Suprapubic skin (tissue), 4 donors: ENCODE measurements at regions not wholly inside any gene's neighbourhood (a gene's known extent, or its start where the extent isn't known, plus 50 kb on each side); places are given as distances from the start of the nearest gene placed in this dataset.

Source experiments
- DNase-seq, 2 donors: peaks; one replicate each; pipeline ENCODE4 v3.0.0-alpha.2; 2019; ENCODE audit warnings: low spot score in 2 of 2
- H3K27ac ChIP-seq: fragments of 200-600 bp; sonication (generic); one replicate; pipeline ENCODE4 v1.5.1; 2019
- H3K27me3 ChIP-seq: fragments of 200-600 bp; sonication (generic); one replicate; pipeline ENCODE4 v1.5.1; 2019
- H3K36me3 ChIP-seq: fragments of 200-600 bp; sonication (generic); one replicate; pipeline ENCODE4 v1.5.1; 2019
- H3K4me1 ChIP-seq: fragments of 200-600 bp; sonication (generic); one replicate; pipeline ENCODE4 v1.5.1; 2019
- H3K4me3 ChIP-seq: fragments of 200-600 bp; sonication (generic); one replicate; pipeline ENCODE4 v1.5.1; 2019; ENCODE audit warnings: mild to moderate bottlenecking
- H3K9me3 ChIP-seq: fragments of 200-600 bp; sonication (generic); one replicate; pipeline ENCODE4 v1.5.1; 2019
- EP300 ChIP-seq: sonication (generic); formaldehyde crosslinking; IDR thresholded peaks from one replicate; pipeline ENCODE4 v1.6.1; 2017; ENCODE audit warnings: antibody characterized with exemption
- POLR2A ChIP-seq, 2 donors: fragments of 450-650 bp; IDR thresholded peaks; one replicate each; pipeline ENCODE4 v1.6.1; 2017; ENCODE audit warnings: antibody characterized with exemption in 2 of 2, mild to moderate bottlenecking in 2 of 2, moderate library complexity in 2 of 2
- POLR2AphosphoS5 ChIP-seq, 3 donors: sonication (generic); formaldehyde crosslinking; IDR thresholded peaks; one replicate each; pipeline ENCODE4 v1.6.1; 2017; ENCODE audit warnings: antibody characterized with exemption in 3 of 3
- WGBS: methylation state at CpG from one replicate; pipeline ENCODE4 v1.1.5; 2018; 5-methylcytosine and 5-hydroxymethylcytosine counted together
- TF ChIP-seq, protein P1 (sequence below), 2 donors: fragments of 200-600 bp in 1 of 2; fragments of 450-650 bp in 1 of 2; sonication (generic) in 1 of 2; IDR thresholded peaks; one replicate each; pipeline ENCODE4 v1.5.1; 2016 to 2019; ENCODE audit warnings: antibody characterized with exemption in 2 of 2, mild to moderate bottlenecking in 1 of 2, moderate library complexity in 1 of 2

DNA sequence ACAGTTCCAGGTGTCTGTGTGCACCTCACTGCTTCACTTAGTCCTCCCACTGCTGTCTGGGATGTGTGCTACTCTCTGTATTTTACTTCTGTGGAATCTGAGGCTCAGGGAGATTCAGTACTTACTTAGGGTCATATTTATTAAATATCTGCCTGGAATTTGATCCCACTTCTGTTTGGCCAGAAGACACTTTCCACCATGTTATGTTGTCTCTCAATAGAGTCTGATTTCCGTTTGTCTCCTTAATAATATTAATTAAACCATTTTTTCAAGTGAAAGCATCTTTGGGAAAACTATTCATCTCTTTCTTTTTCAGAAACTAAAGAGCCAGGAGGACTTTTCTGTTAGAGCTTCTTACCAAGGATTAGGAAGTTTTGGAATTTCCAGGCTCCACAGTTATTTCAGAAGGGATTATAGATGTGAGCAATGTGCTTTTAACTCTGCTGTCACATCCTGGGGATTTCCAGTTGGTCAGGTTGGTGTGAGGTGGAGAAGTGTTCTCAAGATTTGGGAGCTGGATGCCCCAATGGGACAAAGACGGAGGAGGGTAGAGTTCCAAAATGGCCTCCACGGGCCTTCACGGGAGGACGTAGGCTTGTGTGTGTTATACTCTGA is 156.8 kb upstream of the RALGAPA2 start:
- no peak for TF ChIP-seq POLR2AphosphoS5 (IDR thresholded peaks at IDR 0.05)
- TF ChIP-seq POLR2A (IDR thresholded peaks at IDR 0.05): no peak
- TF ChIP-seq, protein P1, sequence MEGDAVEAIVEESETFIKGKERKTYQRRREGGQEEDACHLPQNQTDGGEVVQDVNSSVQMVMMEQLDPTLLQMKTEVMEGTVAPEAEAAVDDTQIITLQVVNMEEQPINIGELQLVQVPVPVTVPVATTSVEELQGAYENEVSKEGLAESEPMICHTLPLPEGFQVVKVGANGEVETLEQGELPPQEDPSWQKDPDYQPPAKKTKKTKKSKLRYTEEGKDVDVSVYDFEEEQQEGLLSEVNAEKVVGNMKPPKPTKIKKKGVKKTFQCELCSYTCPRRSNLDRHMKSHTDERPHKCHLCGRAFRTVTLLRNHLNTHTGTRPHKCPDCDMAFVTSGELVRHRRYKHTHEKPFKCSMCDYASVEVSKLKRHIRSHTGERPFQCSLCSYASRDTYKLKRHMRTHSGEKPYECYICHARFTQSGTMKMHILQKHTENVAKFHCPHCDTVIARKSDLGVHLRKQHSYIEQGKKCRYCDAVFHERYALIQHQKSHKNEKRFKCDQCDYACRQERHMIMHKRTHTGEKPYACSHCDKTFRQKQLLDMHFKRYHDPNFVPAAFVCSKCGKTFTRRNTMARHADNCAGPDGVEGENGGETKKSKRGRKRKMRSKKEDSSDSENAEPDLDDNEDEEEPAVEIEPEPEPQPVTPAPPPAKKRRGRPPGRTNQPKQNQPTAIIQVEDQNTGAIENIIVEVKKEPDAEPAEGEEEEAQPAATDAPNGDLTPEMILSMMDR (IDR thresholded peaks at IDR 0.05): no peak
- no peak for TF ChIP-seq EP300
- DNase-seq: no peak
- Histone ChIP-seq H3K27me3 (peaks cover 17% of the 10 kb centered on the region), H3K4me1 (no peaks in the 10 kb centered on the region), H3K27ac (no peak overlapping the region), H3K36me3 (no peaks in the 10 kb centered on the region), H3K9me3 (no peaks in the 10 kb centered on the region), H3K4me3 (no peak overlapping the region)
- 87% methylated on average over 5 of the region's 5 CpGs for WGBS

DNA sequence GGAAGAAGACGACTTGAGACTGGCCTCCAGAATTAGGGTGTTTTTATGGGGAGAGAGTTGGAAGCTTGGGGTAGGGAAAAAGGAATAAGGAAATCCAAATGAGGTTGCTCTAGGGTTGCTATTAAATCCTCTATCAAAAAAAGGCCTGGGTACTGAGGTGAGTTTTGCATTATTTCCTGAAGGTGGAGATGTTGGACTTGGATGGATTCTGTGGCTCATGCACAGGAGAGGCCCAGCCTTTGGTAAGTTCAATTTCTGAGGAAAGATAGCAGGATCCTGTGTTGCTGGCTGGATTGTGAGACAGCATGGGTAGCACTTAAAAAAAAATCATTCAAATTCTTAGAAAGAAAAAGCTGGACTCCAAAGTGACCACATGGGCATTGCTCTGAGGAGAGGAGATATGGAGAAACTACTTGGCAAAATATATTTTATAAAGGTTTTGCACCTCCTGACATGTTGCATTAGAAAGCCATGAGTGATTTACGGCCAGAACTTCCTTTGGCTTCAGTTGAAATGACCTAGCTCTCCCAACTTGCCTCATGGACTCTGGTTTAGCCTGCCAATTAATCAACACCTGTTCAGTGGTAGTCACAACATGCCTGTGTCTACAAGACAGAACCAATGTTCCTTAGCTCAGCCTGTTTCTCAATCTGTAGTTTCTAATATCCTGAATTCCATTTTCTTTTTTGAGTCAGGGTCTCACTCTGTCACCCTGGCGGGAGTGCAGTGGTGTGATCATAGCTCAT is 152.1 kb upstream of the RALGAPA2 start:
- WGBS: 76% methylated on average over 3 of the region's 3 CpGs
- H3K36me3 ChIP-seq: no peaks in the 10 kb centered on the region
- H3K27me3 ChIP-seq: peaks cover 4% of the 10 kb centered on the region
- H3K9me3 ChIP-seq: no peaks in the 10 kb centered on the region
- H3K4me3 ChIP-seq: no peak overlapping the region
- no peak for DNase-seq
- no peak overlapping the region for H3K27ac ChIP-seq
- H3K4me1 ChIP-seq: no peaks in the 10 kb centered on the region
- no peak for TF ChIP-seq EP300
- TF ChIP-seq POLR2AphosphoS5 (IDR thresholded peaks at IDR 0.05): no peak
- no peak for TF ChIP-seq POLR2A (IDR thresholded peaks at IDR 0.05)
- TF ChIP-seq, protein P1 (IDR thresholded peaks at IDR 0.05): no peak

DNA sequence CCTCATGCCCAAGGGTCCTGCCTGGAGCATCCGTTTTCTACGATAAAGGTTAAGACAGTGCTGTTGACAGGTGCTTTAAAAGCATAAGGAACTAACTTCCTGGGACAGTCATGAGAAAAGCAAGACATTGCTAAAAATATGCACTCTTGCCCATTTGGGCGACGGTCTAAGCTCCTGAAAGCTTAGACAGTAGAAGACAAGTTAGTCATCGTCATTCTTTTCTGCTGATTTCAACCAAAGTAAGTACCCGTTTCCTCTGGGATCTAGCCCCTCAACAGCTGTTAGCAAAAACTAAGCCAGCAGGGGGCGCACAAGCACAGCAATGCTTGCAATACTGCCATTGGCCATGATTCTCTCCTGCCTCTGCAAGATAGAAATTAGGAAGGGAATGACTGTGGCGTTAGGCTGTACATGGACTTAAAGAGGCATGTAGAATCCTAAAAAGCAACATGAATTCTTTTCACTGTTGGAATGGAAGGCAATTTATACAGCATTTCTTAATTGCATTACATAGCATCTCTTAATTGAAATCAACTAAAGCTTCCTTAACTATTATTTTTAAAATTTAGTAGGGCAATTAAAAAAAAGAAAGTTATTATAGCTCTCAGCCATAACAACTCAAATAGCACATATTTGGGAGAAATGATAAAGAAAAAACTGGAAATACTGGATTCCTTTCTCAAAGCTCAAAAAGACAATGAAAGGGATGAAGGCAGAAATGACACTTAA is 147.8 kb upstream of the RALGAPA2 start:
- WGBS: 17% methylated on average over 8 of the region's 8 CpGs
- Histone ChIP-seq H3K27me3 (peaks cover 19% of the 10 kb centered on the region), H3K4me1 (no peaks in the 10 kb centered on the region), H3K9me3 (no peaks in the 10 kb centered on the region), H3K36me3 (no peaks in the 10 kb centered on the region), H3K4me3 (no peak overlapping the region), H3K27ac (no peak overlapping the region)
- peak; percentile 88 to 90 for DNase-seq
- TF ChIP-seq POLR2A (IDR thresholded peaks at IDR 0.05): no peak
- TF ChIP-seq, protein P1 (IDR thresholded peaks at IDR 0.05): peak; percentile 88 to 89

DNA sequence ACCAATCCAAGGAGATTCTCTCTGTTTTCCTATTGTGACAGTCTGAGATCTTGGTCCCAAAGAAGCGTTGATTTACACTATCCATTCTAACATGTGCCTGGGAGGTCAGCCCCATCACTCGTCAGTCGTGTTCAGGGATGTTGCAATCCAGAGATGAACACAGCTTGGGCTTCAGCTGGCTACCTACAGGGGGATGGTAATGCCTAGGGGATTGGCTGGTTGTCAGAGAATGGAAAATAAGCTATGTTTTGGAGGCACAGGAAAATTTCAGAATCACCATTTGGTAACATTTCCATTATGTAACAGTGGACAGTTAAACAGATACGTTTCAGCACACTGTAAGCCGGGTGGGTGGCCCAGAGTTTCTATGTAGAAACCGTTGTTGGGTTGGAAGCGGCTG is 147.1 kb upstream of the RALGAPA2 start:
- H3K27me3 ChIP-seq: peaks cover 20% of the 10 kb centered on the region
- H3K27ac ChIP-seq: no peak overlapping the region
- H3K9me3 ChIP-seq: no peaks in the 10 kb centered on the region
- H3K4me1 ChIP-seq: no peaks in the 10 kb centered on the region
- no peak for DNase-seq
- no peak overlapping the region for H3K4me3 ChIP-seq
- no peaks in the 10 kb centered on the region for H3K36me3 ChIP-seq
- WGBS: 61% methylated on average over 7 of the region's 7 CpGs
- TF ChIP-seq POLR2A (IDR thresholded peaks at IDR 0.05) (no peak), POLR2AphosphoS5 (IDR thresholded peaks at IDR 0.05) (no peak), EP300 (no peak)
- TF ChIP-seq, protein P1 (IDR thresholded peaks at IDR 0.05): no peak

DNA sequence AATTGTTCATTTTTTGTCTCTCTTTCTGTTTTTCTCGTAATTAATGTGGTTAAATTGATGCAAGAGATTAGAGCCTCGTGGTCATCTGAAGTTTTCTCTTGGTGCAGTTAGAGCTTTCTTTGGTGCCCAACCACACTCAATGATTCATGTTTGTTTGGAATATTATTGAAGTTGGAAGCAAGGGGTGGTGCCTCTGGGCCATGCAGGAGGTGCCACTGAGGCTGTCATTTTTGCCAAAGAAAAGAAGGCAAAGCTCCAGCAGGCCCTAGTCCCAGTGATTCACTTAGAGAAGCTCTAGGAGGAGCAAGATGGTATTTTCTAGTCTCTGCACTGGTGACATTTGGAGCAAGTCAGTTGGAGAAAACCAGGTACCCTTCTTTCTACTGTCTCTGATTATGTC is 144.5 kb upstream of the RALGAPA2 start:
- WGBS: 38% methylated on average over 2 of the region's 2 CpGs
- H3K4me1 ChIP-seq: no peaks in the 10 kb centered on the region
- DNase-seq: no peak
- no peaks in the 10 kb centered on the region for H3K9me3 ChIP-seq
- H3K4me3 ChIP-seq: no peak overlapping the region
- TF ChIP-seq EP300: no peak
- TF ChIP-seq POLR2AphosphoS5 (IDR thresholded peaks at IDR 0.05): no peak
- no peak for TF ChIP-seq POLR2A (IDR thresholded peaks at IDR 0.05)
- TF ChIP-seq, protein P1 (IDR thresholded peaks at IDR 0.05): no peak
- H3K36me3 ChIP-seq: no peaks in the 10 kb centered on the region
- H3K27me3 ChIP-seq: peaks cover 20% of the 10 kb centered on the region
- H3K27ac ChIP-seq: no peak overlapping the region
